Left renal pelvis (tissue), 4 donors: ENCODE measurements at regions not wholly inside any gene's neighbourhood (a gene's known extent, or its start where the extent isn't known, plus 50 kb on each side); places are given as distances from the start of the nearest gene placed in this dataset.

Experiments
- DNase-seq, 4 donors: peaks; one replicate each; pipeline ENCODE4 v3.0.0-alpha.2; 2013; ENCODE audit warnings: low read depth in 4 of 4, low spot score in 3 of 4

DNA sequence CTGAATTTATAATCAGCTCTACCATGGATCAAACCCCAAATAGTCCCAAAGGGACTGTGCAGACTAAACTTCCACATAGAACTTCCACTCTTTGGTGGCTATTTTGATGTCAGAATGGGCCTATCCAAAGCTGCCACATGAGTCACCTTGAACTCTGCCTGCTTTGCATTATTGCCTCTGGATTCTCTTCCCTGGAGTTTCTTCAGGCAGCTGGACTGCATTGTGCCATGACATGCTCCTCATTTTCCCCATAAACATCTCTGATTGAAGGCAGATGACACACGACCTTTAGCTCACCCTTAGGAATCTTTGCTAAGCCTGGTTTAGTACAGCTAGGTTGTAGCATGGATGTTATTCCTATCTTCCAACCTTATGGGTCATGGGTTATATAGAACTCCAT, 251.7 kb downstream of the FZD1 start:
- no peak for DNase-seq

DNA sequence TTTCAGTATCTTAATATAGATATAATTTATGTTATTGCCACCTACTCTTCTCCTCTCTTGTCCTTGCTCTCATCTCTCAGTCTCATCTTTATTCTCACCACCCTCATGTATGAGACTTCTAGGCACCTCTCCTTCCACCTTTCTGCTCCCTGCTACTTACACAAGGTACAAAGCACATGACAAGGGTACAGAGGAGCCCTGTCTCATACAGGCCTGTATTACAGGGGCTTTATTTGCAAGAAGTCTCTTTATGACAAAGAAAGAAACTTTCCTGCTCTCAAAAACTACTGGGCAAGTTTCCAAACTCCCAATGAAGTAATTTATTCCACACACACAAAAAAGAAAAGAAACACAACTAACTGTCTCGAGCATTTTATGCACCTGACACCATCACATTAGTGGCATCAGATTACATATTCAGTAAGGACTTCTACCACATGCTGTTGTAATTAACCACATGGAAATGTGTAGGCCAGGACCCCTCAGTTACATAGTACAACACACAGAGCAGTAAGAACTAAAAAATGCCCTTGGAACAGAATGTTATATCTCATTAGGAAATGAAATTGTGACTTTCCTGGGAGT, 253.1 kb downstream of the FZD1 start:
- peak in 1 of 4 donors; percentile 7 for DNase-seq

DNA sequence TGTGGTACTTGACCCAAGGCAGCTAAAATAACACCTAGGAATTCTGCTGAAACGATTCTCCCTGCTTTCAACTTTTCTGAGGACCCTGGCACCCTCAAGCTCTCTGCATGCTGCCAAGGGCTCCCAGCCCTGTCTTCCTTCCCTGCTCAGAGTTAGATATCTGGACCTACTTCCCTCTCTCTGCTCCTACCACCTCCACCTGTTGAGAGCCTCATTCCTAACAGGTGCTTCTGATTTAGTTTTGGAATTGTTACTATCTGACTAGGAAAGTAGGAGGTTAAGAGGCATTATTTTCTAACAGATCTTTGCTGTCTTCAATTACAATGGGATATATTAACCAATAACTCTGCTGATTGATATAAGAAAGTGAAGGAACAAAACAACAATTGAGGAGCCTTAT, 253.8 kb downstream of the FZD1 start:
- no peak for DNase-seq

DNA sequence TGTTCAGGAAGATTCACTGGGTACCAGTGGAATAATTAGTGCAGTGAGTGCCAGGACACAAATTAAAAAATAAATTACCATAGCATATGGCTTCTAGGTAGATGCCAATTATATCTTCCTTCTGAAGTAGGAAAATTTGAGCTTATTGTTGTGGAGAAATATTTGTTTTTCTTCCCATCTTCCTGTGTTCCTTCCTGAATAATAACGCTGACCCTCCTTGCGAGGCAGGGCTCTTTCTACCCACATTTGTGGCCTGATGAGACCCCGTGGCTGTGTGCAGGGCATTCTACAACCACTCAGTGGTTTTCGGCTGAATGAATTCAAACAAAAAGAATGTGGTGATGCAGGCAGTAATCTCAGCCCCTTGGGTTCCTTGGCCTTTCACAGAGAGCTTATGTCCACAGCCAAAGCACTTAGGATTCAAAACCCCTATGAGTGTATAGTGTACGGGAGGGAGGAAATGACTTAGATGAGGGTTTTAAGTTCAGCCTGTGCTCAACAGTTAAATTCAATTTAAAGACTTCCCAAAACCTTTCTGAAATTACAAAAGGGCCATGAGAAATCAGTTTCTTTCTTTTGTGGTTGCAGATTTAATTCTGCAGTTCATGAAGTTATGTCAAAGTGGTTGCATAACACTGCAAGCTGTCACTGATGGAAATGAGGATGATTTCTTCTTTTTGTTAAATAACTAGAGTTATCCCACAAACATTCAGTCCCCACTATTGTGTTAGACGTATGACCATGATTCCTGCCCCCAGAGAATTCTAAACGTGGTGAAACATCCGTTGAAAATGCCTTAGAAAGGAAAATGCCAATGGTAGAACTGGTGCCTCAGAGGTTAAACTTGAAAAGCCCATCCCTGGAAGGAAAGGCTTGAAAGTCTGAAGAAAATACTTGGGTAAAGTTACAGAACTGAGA, 255.3 kb downstream of the FZD1 start:
- DNase-seq = no peak

DNA sequence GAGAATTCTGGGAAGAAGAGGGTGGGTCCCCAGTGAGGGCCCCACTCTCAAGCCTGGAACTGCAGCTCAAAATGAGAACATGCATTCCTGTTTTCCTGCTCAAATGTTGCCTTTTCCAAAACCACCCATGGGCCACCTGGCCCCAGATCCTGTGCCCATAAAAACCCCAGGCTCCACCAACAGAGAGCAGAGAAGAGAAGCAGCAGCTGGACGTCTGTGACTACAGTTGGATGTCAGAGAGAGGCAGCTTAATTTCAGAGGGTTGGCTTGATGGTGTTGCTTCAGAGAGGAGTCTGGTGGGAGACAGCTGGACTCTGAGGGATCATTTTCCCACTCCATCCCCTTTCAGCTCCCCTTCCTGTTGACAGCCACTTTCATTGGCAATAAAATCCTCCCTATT, 256.4 kb downstream of the FZD1 start:
- no peak for DNase-seq

DNA sequence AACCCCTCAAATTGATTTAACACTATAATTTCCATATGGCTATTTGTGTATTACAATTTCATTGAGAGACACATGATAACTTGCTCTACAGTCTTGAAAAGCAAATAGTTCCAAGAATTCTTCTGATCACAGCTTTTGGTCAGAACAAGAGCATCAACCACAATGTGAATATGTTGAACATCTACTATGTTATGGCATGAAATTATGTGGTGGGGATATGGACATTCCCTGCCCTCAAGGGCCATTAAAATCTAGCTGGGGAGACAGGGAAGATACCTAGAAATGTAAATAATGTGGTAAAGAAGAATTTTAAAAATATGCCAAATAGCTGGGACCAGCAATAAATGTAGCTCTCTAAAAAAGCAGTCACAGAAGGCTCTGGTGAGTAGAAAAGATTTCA, 262.2 kb downstream of the FZD1 start:
- DNase-seq = no peak

DNA sequence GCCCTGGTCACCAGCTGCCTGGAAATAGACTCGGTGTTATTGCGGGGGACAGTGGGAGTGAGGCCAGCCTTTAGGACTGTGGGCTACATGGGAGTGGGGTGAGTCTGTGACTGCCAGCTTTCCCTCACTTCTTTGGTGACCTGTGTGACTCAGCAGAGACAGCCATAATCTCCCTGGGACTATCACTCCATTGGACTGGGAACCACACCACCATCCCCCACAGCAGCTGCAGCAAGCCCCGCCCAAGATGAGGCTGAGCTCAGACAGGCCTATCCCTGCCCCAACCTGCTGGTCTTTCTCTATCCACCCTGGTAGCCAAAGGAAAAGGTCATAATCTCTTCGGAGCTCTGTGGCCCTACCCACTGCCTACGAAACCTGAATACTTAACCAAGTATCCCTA, 263.2 kb downstream of the FZD1 start:
- DNase-seq = no peak

DNA sequence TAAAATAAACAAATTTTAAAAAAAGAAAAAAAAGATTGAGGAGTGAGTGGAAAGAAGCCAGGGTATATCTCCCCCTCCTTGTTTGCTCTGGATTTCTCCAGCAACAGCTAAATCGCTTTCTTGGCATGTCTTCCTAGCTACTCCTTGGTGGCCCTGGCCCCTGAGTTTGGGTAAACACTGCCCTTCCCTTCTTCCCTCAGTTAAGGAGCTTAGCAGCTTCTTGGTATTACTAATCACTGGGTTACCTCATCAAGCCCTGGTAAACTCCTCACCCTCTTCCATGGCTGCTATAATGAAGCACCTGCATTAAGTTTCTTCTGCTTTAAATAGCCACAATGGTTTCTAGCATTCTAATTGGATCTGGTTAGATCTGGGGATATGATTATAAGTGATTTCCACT, 269.8 kb downstream of the FZD1 start:
- DNase-seq = no peak

DNA sequence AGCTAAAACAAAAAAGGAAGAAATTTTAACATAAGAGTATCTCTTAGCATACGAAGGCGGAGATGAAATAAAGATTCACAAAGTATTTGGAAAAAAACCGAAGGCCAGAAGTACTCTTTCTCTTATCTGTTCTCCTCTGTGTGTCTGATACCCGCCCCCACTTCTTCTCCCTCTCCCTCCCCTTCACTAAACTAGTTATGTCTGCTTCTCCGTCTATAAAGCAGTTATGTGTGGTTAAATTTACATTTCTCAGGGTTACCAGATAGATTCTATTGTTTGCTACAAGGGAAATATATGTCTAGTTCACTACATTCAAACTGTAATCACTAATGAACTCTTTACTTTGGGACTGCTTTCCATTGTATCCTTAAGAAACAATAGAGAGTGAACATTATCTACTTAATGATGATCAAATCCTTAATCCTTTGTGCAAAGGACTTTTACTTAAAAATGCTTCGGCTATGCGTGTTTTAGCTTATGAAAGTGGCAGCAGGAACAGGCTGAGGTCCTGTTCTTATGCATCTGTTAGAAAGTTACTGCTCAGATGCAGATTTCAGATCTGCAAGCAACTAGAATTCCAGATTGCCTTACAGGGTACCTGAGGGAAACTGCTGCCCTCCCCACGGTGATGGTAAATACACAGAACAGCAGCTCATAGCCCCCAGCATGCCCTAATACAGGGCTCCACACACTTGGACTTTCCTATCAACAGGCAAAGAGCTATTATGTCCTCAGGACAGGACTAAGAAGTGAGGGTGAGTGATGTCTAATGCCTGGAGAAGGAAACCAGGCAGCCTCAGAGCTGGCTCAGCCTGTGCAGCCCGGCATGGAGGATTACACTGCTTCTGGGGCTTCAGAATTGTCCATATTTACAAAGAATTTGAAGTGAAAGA, 273.3 kb downstream of the FZD1 start:
- DNase-seq = no peak

DNA sequence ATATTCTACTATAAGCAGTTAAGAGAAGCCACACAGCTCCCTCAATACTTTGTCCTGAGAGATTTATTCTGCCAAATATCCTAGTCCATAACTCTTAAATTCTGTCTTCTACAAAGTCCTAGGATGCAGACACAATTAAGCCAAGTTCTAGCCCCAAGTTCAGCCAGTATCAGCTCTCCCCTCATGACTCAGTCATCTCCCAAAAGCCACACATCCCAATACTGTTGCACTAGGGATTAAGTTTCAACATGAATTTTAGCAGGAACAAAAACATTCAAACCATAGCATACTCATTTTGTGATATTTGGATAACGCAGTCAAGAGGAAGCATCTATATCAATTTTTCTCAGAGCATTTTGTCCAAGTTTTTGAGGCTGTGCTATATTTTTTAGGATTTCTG, 277.4 kb downstream of the FZD1 start:
- no peak for DNase-seq

DNA sequence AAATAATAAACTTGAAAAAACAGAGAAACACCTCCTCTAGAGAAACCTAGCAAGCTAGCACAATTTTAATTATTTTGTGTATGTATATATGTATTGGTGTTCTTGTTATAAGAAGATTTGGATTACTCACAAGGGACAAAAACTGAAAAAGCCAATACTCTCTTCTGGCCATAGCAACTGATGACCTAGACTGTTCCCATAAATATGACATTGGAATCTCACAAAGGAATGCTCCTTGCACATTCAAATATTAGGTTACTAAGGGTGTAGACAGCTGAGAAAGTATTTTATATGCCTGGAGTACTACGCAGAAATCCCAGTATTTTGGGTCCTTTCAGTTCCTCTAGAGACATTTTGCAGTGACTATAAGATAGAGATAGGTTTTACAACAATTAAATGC, 279.4 kb downstream of the FZD1 start:
- no peak for DNase-seq

DNA sequence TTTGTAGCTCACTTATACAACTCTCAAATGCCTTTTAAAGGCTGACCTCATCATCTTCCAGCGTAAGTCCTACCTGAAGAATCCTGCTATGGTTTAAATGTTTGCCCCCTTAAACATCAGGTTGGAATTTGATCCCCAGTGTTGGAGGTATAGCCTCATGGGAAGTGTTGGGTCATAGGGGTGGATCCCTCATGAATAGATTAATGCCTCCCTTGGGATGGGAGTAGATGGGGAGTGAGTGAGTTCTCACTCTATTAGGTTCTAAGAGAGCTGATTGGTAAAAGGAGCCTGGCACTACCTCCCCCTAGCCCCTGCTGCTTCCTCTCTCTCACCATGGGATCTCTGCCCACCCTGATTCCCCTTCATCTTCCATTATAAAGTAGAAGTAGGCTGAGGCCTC, 285.6 kb downstream of the FZD1 start:
- DNase-seq = no peak

DNA sequence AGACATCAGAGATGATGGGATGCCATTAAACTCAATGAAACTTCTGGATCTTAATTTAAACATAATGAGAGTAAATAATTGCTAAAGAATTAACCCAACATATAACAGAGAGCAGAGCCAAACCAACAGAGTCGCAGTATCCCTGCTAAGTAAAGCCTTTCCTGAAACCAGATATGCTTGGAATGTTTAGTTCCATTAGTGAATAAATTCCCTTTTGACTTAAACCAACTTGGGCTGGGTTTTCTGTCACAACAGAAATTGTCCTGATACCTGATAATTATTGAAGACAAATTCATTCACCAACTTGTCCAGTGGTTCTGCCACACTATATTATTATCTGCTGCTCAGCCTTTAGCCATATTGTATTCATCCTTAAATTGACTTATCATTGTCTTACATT, 286.7 kb downstream of the FZD1 start:
- no peak for DNase-seq

DNA sequence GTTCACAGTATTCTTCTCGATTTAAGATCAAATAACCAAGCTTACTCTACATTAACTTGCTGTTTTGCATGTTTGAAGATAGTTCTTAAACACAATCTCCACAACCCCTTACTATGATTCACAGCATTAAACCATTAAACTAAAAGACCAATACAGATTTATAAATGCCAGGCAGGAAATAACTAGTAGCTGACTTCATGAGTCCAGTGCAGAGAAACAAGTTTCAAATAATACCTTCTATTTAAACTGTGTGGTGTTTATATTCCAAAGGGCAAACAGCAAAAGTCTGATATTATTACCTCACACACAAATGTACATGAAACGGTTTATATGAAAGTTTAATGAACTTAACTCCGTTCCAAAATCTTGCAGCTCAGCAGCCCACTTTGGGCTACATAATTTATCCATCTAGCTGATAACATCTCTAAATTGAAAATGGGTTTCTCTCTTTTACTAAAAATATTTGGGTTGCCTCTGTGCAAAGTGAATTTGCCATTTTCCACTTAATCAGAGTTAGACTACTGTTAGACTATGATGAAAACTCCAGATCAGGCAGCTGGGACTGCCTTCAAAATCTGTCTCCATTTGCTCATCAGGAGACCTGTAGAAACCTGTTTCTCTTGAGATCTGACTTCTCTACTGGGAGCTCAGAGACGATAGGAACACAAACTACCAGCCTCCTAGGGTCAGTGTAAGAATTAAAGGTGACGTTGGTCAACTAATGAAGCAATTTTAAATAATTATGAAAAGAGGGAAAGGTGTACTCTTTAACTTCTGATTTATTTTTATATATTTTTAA, 287.3 kb downstream of the FZD1 start:
- DNase-seq = no peak

DNA sequence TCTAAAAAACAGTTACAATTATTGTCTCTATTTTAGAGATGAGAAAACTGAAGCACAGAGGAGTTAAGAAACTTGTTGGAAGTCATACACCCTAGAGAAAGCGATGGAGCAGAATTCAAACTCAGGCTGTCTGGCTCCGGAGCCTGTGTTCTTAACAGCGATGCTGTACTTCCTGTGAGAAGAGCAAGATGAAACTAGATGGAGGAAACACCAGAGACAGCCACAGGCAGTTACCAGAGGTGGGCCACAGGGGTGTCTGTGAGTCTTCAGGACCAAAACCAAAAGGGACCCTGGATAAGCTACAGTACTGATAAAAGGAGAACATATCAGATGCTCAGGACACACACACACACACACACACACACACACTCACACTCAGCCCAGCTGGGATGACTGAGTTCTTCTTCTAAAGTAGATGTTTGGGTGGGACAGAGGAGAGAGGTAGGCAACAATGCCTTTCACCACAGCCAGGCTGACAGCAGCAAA, 289.2 kb downstream of the FZD1 start:
- no peak for DNase-seq

DNA sequence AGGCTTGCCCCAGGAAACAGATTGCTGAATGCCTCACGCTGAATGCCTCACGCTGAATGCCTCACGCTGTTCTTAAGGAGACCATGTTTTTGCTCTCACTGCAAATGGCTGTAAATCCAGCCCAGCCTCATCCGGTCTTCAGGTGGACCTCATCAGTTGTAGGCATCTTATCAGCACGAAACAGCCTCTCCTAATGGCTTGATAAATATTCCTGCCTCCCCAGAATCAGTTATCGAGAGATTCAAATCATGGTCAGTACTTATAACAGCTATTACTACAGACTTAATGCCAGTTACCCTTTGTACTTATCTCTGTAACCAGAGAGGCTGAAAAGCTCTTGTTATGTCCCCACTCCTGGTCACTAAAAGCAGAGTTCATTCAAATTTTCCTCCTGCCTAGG, 290.6 kb downstream of the FZD1 start:
- no peak for DNase-seq

DNA sequence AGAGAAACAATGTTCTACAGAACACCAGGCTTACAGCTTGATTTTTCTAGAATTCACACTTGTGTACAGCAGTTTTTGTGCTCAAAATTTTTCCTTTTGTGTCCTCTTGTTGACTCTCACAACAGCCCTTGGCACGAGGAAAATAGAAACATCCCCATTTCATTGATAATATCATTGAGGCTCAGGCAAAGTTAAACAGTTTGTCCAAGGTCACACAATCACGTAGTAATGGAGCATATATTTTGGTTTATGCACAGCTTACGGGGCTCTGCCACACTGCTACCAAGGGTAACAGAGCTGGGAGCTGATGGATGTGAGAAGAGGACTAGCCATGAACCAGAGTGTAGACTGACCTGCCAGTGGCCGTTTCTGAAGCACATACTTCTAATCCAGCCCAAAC, 292.0 kb downstream of the FZD1 start:
- no peak for DNase-seq

DNA sequence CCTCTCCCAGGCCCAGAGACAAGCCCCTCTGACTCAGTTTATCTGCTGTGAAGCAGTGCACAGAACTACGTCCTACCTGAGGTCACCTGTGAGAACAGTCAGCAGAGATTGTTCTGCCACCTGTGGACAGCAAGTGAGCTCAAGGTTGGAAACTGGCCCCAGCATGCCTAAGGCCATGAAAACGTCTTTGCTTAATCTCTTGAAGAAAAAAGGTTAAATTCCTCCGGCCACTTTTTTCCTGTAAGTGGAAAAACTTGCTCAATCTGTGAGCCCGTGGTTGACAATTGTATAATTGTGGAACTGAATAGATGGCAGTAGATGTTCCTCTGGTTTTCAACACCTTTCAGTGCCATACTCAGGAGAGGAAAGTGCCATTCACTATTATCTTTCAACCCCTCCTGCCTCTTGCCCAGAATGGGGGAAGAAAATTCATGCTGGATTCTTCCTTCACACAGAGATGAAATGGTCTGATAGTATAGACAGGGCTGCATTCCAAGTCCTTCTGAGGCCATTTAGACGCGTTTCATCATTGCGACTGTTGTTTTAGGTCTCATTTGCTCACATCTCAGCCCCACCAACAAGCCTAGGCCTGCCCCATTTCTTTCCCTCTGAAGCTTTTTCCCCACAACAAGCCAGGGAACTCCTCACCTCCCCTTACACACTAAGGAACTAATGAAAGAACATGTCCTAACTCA, 292.9 kb downstream of the FZD1 start:
- DNase-seq = no peak

DNA sequence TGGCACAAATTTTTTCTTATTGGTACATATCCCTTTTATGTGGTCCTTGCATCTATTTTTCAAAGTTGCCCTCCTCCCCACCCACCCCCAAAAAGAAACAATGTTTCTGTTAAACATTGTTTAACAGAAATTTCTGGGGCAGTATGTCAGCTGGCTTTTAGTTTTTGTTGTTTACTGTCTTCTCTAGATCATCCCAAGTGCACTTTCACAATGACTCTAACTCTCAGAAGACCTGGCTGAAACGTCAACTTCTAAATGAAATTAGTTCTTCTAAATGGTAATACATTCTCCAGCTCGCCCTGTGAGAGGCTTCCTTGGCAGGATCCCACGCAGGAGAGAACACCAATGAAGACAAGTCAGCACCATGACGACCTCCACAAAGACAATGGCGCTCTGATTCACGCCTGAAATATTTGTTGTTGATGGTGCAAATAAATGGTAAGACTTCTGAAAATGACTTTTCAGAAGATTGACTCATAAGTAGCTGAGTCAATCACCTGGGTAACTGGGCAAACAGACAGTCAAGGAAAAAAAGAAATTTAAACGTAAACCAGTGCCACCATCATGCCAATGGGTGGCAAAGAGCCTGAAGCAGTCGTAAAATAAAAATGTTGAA, 293.7 kb downstream of the FZD1 start:
- DNase-seq = no peak
